ENCODE measurements at regions not wholly inside any gene's neighbourhood (a gene's known extent, or its start where the extent isn't known, plus 50 kb on each side); places are given as distances from the start of the nearest gene placed in this dataset.

DNA sequence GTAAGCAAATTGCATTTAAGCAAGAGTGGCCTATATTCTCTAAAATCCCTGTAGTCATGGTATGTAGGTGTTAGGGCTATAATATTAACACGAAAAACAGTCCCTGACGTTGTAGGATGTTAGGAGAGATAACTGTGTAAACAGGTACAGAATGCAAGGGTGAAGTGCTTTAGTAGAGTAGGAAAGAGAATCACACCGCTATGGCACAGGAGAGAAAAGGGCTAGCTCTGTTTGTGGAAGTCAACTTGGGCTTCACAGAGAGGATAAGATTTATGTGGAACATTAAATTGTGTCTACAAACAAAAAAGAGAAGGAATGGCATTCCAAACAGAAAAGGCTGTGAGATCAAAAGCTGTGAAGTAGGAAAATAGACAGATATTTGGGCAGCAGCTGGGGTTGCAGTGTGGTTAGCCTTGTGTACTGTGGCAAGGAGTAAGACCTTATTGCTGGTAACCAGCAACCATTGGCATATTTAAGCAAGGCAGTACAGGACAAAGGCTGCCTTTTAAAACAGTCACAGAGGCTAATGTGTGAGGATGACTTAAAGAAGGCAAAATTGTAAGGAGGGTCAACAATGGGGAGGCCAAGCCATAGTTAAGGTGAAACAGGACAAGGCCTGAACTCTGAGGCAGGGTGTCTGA lies 337.5 kb upstream of the ADAMTSL1 start:
- H4K20me1 ChIP-seq (ENCODE audit: low read length), result no peaks in the 10 kb centered on the region
- no peaks in the 10 kb centered on the region for H3K9me3 ChIP-seq (ENCODE audit: low read length)
- CTCF ChIA-PET, result no interaction called here
- H3K36me3 ChIP-seq (ENCODE audit: low read depth, low read length), result no peaks in the 10 kb centered on the region
- no peak overlapping the region for H3K4me2 ChIP-seq (ENCODE audit: low read length)
- ATAC-seq (no peak), DNase-seq (no peak)
- H3K27ac ChIP-seq (ENCODE audit: low read length), result no peak overlapping the region
- no peak overlapping the region for H2AFZ ChIP-seq (ENCODE audit: low read length)
- no peaks in the 10 kb centered on the region for H3K79me2 ChIP-seq (ENCODE audit: low read length)
- H3K9ac ChIP-seq (ENCODE audit: low read length), result no peak overlapping the region
- BruUV-seq (replicated peaks), result no TSS peak
- H3F3A ChIP-seq (ENCODE audit: low read length, unreplicated experiment), result no peaks in the 10 kb centered on the region
- TF ChIP-seq EZH2phosphoT487 (IDR thresholded peaks at IDR 0.05; ENCODE audit: borderline replicate concordance, low read length) (no peak), EZH2 (IDR thresholded peaks at IDR 0.05; ENCODE audit: low read length, unreplicated experiment) (no peak)
- TF ChIP-seq, protein P1, sequence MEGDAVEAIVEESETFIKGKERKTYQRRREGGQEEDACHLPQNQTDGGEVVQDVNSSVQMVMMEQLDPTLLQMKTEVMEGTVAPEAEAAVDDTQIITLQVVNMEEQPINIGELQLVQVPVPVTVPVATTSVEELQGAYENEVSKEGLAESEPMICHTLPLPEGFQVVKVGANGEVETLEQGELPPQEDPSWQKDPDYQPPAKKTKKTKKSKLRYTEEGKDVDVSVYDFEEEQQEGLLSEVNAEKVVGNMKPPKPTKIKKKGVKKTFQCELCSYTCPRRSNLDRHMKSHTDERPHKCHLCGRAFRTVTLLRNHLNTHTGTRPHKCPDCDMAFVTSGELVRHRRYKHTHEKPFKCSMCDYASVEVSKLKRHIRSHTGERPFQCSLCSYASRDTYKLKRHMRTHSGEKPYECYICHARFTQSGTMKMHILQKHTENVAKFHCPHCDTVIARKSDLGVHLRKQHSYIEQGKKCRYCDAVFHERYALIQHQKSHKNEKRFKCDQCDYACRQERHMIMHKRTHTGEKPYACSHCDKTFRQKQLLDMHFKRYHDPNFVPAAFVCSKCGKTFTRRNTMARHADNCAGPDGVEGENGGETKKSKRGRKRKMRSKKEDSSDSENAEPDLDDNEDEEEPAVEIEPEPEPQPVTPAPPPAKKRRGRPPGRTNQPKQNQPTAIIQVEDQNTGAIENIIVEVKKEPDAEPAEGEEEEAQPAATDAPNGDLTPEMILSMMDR (conservative IDR thresholded peaks at IDR 0.05; ENCODE audit: low read depth, low read length), result no peak
- H3K9me2 ChIP-seq (replicated peaks; ENCODE audit: low read length), result no peaks in the 10 kb centered on the region
- H3K27me3 ChIP-seq (ENCODE audit: low read length), result no peaks in the 10 kb centered on the region
- POLR2A ChIA-PET (ENCODE audit: unreplicated experiment), result no interaction called here
- intact Hi-C loops (cut with micrococcal nuclease), result no loop called here
- no peaks in the 10 kb centered on the region for H3K4me1 ChIP-seq (ENCODE audit: insufficient read depth, low read length)
- H3K4me3 ChIP-seq (ENCODE audit: low read length), result no peak overlapping the region

DNA sequence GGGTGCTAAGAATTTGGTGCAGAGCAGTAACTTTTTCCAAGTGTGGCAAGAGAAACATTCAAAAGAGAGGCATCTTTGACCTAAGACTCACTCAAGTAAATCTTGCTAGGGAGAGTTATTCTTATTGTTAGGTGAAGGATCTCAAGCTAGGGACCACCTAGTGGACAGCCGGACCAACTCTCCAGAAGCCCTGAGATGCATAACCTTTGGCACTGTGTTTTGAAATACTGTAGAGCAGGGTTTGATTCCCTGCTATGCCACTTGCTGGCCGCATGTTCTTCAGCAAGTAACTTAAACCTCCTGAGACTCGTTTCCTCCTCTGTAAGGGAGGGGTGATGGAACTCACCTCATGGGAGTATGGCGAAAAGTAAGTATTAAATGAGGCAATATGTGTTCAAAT lies 336.1 kb upstream of the ADAMTSL1 start:
- no peak for ATAC-seq
- H2AFZ ChIP-seq (ENCODE audit: low read length), result no peak overlapping the region
- no peaks in the 10 kb centered on the region for H3K79me2 ChIP-seq (ENCODE audit: low read length)
- H3K9me3 ChIP-seq (ENCODE audit: low read length), result no peaks in the 10 kb centered on the region
- H3F3A ChIP-seq (ENCODE audit: low read length, unreplicated experiment), result no peaks in the 10 kb centered on the region
- no peak for TF ChIP-seq EZH2 (IDR thresholded peaks at IDR 0.05; ENCODE audit: low read length, unreplicated experiment)
- TF ChIP-seq, protein P1 (conservative IDR thresholded peaks at IDR 0.05; ENCODE audit: low read depth, low read length), result no peak
- TF ChIP-seq EZH2phosphoT487 (IDR thresholded peaks at IDR 0.05; ENCODE audit: borderline replicate concordance, low read length), result no peak
- no peaks in the 10 kb centered on the region for H4K20me1 ChIP-seq (ENCODE audit: low read length)
- no peak overlapping the region for H3K9ac ChIP-seq (ENCODE audit: low read length)
- H3K4me1 ChIP-seq (ENCODE audit: insufficient read depth, low read length), result no peaks in the 10 kb centered on the region
- ChIA-PET CTCF (no interaction called here), POLR2A (ENCODE audit: unreplicated experiment) (no interaction called here)
- no peaks in the 10 kb centered on the region for H3K9me2 ChIP-seq (replicated peaks; ENCODE audit: low read length)
- no peak overlapping the region for H3K4me3 ChIP-seq (ENCODE audit: low read length)
- DNase-seq, result no peak
- H3K4me2 ChIP-seq (ENCODE audit: low read length), result no peak overlapping the region
- intact Hi-C loops (cut with micrococcal nuclease), result no loop called here
- no peak overlapping the region for H3K27ac ChIP-seq (ENCODE audit: low read length)
- no peaks in the 10 kb centered on the region for H3K36me3 ChIP-seq (ENCODE audit: low read depth, low read length)
- BruUV-seq (replicated peaks), result no TSS peak
- no peaks in the 10 kb centered on the region for H3K27me3 ChIP-seq (ENCODE audit: low read length)

DNA sequence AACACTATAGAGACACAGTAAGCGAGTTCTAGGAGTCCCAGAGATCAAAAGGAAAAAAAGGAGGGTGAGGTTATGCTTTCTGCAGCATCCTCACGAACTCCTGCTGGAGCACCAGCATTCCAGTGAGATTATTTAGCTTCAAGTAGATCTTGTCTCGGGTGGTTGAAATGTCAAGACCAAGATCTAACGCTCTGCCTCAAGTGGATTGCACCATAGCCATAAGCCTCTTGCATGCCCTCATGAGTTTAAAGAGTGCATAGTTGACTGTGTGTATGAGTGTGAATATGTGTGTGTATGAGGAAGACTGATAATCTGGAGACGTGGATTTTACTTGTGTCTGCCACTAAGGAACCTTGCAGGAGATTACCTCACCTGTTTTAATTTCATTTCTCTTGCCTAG lies 335.3 kb upstream of the ADAMTSL1 start:
- no peak overlapping the region for H3K4me2 ChIP-seq (ENCODE audit: low read length)
- no peaks in the 10 kb centered on the region for H3K27me3 ChIP-seq (ENCODE audit: low read length)
- H2AFZ ChIP-seq (ENCODE audit: low read length), result no peak overlapping the region
- TF ChIP-seq, protein P1 (conservative IDR thresholded peaks at IDR 0.05; ENCODE audit: low read depth, low read length), result no peak
- TF ChIP-seq EZH2 (IDR thresholded peaks at IDR 0.05; ENCODE audit: low read length, unreplicated experiment) (no peak), EZH2phosphoT487 (IDR thresholded peaks at IDR 0.05; ENCODE audit: borderline replicate concordance, low read length) (no peak)
- no peaks in the 10 kb centered on the region for H3K9me3 ChIP-seq (ENCODE audit: low read length)
- no peak for ATAC-seq
- H3F3A ChIP-seq (ENCODE audit: low read length, unreplicated experiment), result no peaks in the 10 kb centered on the region
- no peak overlapping the region for H3K4me3 ChIP-seq (ENCODE audit: low read length)
- H3K27ac ChIP-seq (ENCODE audit: low read length), result no peak overlapping the region
- ChIA-PET CTCF (no interaction called here), POLR2A (ENCODE audit: unreplicated experiment) (no interaction called here)
- H4K20me1 ChIP-seq (ENCODE audit: low read length), result no peaks in the 10 kb centered on the region
- H3K4me1 ChIP-seq (ENCODE audit: insufficient read depth, low read length), result no peaks in the 10 kb centered on the region
- H3K36me3 ChIP-seq (ENCODE audit: low read depth, low read length), result no peaks in the 10 kb centered on the region
- H3K79me2 ChIP-seq (ENCODE audit: low read length), result no peaks in the 10 kb centered on the region
- no peak for DNase-seq
- H3K9ac ChIP-seq (ENCODE audit: low read length), result no peak overlapping the region
- H3K9me2 ChIP-seq (replicated peaks; ENCODE audit: low read length), result no peaks in the 10 kb centered on the region
- no TSS peak for BruUV-seq (replicated peaks)
- intact Hi-C loops (cut with micrococcal nuclease), result no loop called here
